NCI-H82 (cell line): ENCODE measurements at regions not wholly inside any gene's neighbourhood (a gene's known extent, or its start where the extent isn't known, plus 50 kb on each side); places are given as distances from the start of the nearest gene placed in this dataset.
"Not testable (repeated sequence)": the region's sequence is repeated elsewhere in the genome, so short reads cannot be mapped to it uniquely, and the experiment has no call there.

ENCODE experiments used
- DNase-seq: peaks from one replicate; lab custom pipeline; 2025; lab: John Stamatoyannopoulos, UW

- DNase-seq, result no peak
These were observed 54.0 kb upstream of the RBFOX1 start for GRCh38 chr16:7278636-7279035.

DNA sequence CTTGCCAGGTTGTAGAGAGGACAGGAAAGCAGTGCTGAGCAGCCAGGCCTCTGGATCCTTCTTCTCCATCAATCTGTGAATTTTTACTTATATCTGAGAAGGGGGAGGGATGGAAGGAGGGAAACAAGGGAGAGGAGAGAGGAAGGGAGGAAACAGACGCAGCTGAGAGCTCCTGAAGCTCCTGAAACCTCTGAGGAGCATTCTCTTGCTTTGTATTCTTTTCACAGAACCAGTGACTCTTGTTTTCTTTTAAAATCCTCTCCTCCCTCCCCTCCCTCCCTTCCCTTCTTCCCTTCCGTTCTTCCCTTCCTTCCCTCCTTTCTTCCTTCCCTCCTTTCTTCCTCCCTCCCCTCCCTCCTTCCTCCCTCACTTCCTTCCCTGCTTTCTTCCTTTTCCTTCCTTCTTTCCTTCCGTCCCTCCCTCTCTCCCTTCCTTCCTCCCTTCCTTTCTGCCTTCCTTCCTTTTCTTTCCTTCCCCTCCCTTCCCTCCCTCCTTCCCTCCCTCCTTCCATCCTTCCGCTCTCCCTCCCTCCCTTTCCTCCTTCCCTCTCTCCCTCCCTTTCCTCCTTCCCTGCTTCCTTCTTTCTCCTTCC lies 60.0 kb upstream of the RBFOX1 start:
- no peak for DNase-seq

GRCh38 chr16:7271486-7271885 lies 61.2 kb upstream of the RBFOX1 start:
- DNase-seq, result no peak

DNA sequence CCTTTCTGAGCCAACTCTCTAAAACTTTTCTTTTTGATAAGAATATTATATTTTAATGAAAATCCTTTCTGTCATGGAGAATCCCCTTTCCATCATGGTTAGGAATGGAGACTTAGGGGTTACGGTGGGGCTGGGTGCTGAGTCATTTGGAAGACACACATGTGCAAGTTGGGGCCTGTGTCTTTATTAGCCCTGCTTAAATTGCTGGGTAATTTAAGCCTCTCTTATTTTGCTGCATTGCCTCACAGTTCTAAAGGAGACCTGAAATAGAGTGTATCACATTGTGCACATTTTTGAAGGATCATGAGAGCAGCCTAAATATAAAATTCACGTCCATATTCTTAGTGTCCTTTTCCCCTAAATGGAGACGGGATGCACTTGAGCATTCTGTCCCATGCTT lies 61.8 kb upstream of the RBFOX1 start:
- no peak for DNase-seq

GRCh38 chr16:7270006-7270405 lies 62.6 kb upstream of the RBFOX1 start:
- no peak for DNase-seq

- DNase-seq, result peak; percentile 76
These were observed 64.5 kb upstream of the RBFOX1 start for GRCh38 chr16:7268182-7268581.

- DNase-seq, result peak; percentile 92
These were observed 75.6 kb upstream of the RBFOX1 start for GRCh38 chr16:7257016-7257415.

GRCh38 chr16:7246578-7246977 lies 86.1 kb upstream of the RBFOX1 start:
- DNase-seq, result no peak

GRCh38 chr16:7239547-7239946 lies 93.1 kb upstream of the RBFOX1 start:
- no peak for DNase-seq

GRCh38 chr16:7236824-7237410 lies 95.7 kb upstream of the RBFOX1 start:
- peak; percentile 6 for DNase-seq

GRCh38 chr16:7233975-7234374 lies 98.7 kb upstream of the RBFOX1 start:
- no peak for DNase-seq

DNA sequence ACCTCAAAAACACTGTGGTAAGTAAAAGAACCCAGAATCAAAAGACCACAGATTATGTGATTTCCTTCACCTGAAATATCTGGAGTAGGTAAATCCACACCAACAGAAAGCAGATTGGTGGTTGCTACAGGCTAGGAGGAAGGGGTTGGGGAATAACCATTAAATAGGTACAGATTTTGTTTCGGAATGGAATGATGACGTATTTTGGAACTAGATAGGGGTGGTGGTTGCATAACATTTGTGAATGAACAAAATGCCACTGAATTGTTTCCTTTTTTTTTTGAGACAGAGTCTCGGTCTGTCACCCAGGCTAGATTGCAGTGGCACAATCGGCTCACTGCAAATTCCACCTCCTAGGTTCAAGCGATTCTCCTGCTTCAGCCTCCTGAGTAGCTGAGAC lies 100.9 kb upstream of the RBFOX1 start:
- no peak for DNase-seq

- DNase-seq, result not testable (repeated sequence)
These were observed 103.0 kb upstream of the RBFOX1 start for GRCh38 chr16:7229433-7230218.

- no peak for DNase-seq
These were observed 105.4 kb upstream of the RBFOX1 start for GRCh38 chr16:7227229-7227721.

DNA sequence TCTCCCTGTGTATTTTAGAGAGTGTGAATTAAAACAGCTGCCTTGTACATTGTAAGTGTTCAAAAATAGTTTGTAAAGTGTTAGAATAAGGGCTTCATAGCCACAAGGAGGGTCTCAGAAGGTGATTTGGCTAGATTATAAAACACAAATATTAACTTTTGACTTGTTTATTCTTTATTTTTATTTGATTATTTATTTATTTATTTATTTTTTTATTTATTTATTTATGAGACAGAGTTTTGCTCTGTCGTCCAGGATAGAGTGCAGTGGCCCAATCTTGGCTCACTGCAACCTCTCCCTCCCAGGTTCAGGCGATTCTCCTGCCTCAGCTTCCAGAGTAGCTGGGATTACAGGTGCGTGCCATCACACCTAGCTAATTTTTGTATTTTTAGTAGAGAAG lies 111.5 kb upstream of the RBFOX1 start:
- no peak for DNase-seq

GRCh38 chr16:7218936-7219335 lies 113.7 kb upstream of the RBFOX1 start:
- DNase-seq, result no peak

GRCh38 chr16:7217797-7218196 lies 114.8 kb upstream of the RBFOX1 start:
- no peak for DNase-seq

DNA sequence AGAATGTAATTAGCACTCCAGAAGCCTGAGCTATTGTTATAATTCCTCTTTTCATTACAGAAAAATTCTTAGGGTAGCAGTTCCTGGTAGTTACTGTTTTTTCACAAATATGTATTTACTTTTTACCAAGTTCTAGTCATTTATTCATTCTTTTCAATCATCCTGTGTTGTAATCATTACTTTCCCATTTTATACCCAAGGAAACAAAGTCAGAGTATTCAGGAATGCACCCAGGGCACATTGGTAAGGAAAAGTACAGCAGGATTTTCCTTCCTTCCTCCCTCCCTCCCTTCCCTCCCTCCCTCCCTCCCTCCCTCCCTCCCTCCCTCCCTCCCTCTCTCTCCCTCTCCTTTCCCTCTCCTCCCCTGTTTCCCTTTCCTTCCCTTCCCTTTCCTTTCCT lies 115.9 kb upstream of the RBFOX1 start:
- DNase-seq, result no peak

GRCh38 chr16:7211781-7212180 lies 120.9 kb upstream of the RBFOX1 start:
- no peak for DNase-seq

DNA sequence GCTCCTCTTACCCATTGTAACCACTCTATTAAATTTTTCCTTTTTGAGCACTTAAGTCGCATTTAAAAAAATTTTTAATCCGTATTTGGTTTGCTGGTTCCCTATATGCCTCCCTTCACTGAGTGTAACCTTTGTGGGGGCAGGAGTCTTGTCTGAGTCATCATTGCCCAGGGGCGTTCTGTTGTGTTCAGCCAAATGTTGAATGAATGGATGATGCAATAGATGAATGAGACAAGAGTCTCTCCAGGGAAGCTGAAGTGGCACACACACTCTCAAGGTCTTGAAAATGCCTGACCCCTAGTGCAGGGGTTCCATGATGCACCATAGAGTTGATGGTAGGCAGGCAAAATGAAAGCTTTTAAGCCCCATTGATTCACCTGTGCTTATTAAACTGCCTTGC lies 123.0 kb upstream of the RBFOX1 start:
- DNase-seq, result no peak

DNA sequence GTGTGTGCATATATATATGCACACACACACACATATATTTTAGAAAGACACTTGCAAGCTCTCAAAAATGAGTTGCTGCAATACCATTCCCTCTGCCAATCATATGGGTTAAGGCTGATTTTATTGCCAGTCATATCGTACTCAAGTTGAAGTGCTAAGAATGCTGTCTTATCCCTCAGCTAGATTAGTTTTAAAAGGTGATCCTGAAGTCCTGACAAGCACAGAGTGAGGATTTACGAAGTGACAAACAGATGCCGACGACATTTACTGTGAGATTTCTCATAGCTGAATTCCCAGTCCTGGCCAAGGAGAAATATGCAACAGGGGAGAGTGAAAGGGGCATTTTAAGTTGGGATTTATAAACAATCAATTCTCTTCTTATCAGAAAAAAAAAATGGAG lies 126.2 kb upstream of the RBFOX1 start:
- DNase-seq, result peak; percentile 16

- no peak for DNase-seq
These were observed 132.3 kb upstream of the RBFOX1 start for GRCh38 chr16:7200320-7200719.

- no peak for DNase-seq
These were observed 147.0 kb upstream of the RBFOX1 start for GRCh38 chr16:7185689-7186088.
